MM.1S (cell line): ENCODE measurements at regions not wholly inside any gene's neighbourhood (a gene's known extent, or its start where the extent isn't known, plus 50 kb on each side); places are given as distances from the start of the nearest gene placed in this dataset.

Experiments used
- DNase-seq: peaks from one replicate; pipeline ENCODE4 v3.0.0-alpha.2; 2015
- H2AFZ ChIP-seq: fragments of 300-600 bp; sonication (generic); 2 replicates; pipeline ENCODE4 v1.6.0; 2016; ENCODE audit warnings: antibody characterized with exemption, low read length
- H3F3A ChIP-seq: fragments of 300-600 bp; sonication (generic); 2 replicates; pipeline ENCODE4 v1.6.1; 2016; ENCODE audit warnings: mild to moderate bottlenecking, antibody characterized with exemption, low read length, moderate library complexity, mixed read lengths; ENCODE audit not compliant: insufficient read depth
- H3K27ac ChIP-seq: fragments of 300-600 bp; sonication (generic); 2 replicates; pipeline ENCODE4 v1.5.1; 2016; ENCODE audit warnings: mild to moderate bottlenecking, low read length
- H3K27me3 ChIP-seq: fragments of 300-600 bp; sonication (generic); replicated peaks from 2 replicates; pipeline ENCODE4 v1.6.0; 2016; ENCODE audit warnings: low read length; ENCODE audit not compliant: insufficient read depth
- H3K36me3 ChIP-seq: fragments of 300-600 bp; sonication (generic); replicated peaks from 2 replicates; pipeline ENCODE4 v1.6.1; 2016; ENCODE audit warnings: mild to moderate bottlenecking, low read length, mixed read lengths; ENCODE audit not compliant: insufficient read depth
- H3K4me1 ChIP-seq: fragments of 300-600 bp; sonication (generic); 2 replicates; pipeline ENCODE4 v1.6.1; 2016; ENCODE audit warnings: low read length, mixed read lengths
- H3K4me2 ChIP-seq: fragments of 300-600 bp; sonication (generic); 2 replicates; pipeline ENCODE4 v1.6.0; 2016; ENCODE audit warnings: low read depth, low read length
- H3K4me3 ChIP-seq: fragments of 300-600 bp; sonication (generic); 2 replicates; pipeline ENCODE4 v1.5.1; 2016; ENCODE audit warnings: low read length, mixed read lengths
- H3K79me2 ChIP-seq: fragments of 300-600 bp; sonication (generic); 2 replicates; pipeline ENCODE4 v1.6.1; 2016; ENCODE audit warnings: mixed run types, low read length, mixed read lengths
- H3K9ac ChIP-seq: fragments of 300-600 bp; sonication (generic); 2 replicates; pipeline ENCODE4 v1.6.1; 2016; ENCODE audit warnings: low read length, mixed read lengths
- H3K9me2 ChIP-seq: fragments of 300-600 bp; sonication (generic); replicated peaks from 2 replicates; pipeline ENCODE4 v1.6.1; 2016; ENCODE audit warnings: mild to moderate bottlenecking, low read length, mixed read lengths; ENCODE audit not compliant: insufficient read depth
- H3K9me3 ChIP-seq: fragments of 300-600 bp; sonication (generic); replicated peaks from 2 replicates; pipeline ENCODE4 v1.6.1; 2016; ENCODE audit warnings: mild to moderate bottlenecking, low read length, mixed read lengths; ENCODE audit not compliant: insufficient read depth
- H4K20me1 ChIP-seq: fragments of 300-600 bp; sonication (generic); 2 replicates; pipeline ENCODE4 v1.6.1; 2016; ENCODE audit warnings: mild to moderate bottlenecking, low read length, moderate library complexity, mixed read lengths; ENCODE audit not compliant: insufficient read depth
- CTCF ChIP-seq: fragments of 300-600 bp; sonication (generic); IDR thresholded peaks from 2 replicates; pipeline ENCODE4 v1.5.1; 2016; ENCODE audit warnings: antibody characterized with exemption, low read length, mixed read lengths
- EZH2 ChIP-seq: fragments of 300-600 bp; sonication (generic); optimal IDR thresholded peaks from 2 replicates; pipeline ENCODE3; 2017; ENCODE audit warnings: low read depth, mild to moderate bottlenecking, antibody characterized with exemption, low read length, mixed read lengths
- EZH2phosphoT487 ChIP-seq: fragments of 300-600 bp; sonication (generic); IDR thresholded peaks from 2 replicates; pipeline ENCODE4 v1.6.1; 2018; ENCODE audit warnings: antibody characterized with exemption, low read length

- Histone ChIP-seq H3K4me2 (no peak overlapping the region), H3K4me3 (no peak overlapping the region), H3K4me1 (no peaks in the 10 kb centered on the region), H3K9me2 (no peaks in the 10 kb centered on the region), H3K27ac (no peak overlapping the region), H3K9ac (no peak overlapping the region), H3K79me2 (no peaks in the 10 kb centered on the region), H3K36me3 (no peaks in the 10 kb centered on the region), H3F3A (no peaks in the 10 kb centered on the region), H3K27me3 (no peaks in the 10 kb centered on the region), H3K9me3 (no peaks in the 10 kb centered on the region), H4K20me1 (no peaks in the 10 kb centered on the region), H2AFZ (no peak overlapping the region)
- no peak for TF ChIP-seq CTCF
- no peak for TF ChIP-seq EZH2phosphoT487
- no peak for TF ChIP-seq EZH2
- DNase-seq: no peak
Measured at GRCh38 chr12:125381373-125381772, 316.1 kb downstream of the AACS start.

- no peaks in the 10 kb centered on the region for H3K27me3 ChIP-seq
- no peaks in the 10 kb centered on the region for H3F3A ChIP-seq
- TF ChIP-seq EZH2 (no peak), EZH2phosphoT487 (no peak), CTCF (no peak)
- no peaks in the 10 kb centered on the region for H4K20me1 ChIP-seq
- H3K9me3 ChIP-seq: no peaks in the 10 kb centered on the region
- no peaks in the 10 kb centered on the region for H3K36me3 ChIP-seq
- H3K4me3 ChIP-seq: no peak overlapping the region
- no peaks in the 10 kb centered on the region for H3K9me2 ChIP-seq
- H3K79me2 ChIP-seq: no peaks in the 10 kb centered on the region
- no peak overlapping the region for H3K4me2 ChIP-seq
- no peak for DNase-seq
- no peak overlapping the region for H2AFZ ChIP-seq
- no peak overlapping the region for H3K27ac ChIP-seq
- H3K9ac ChIP-seq: no peak overlapping the region
- H3K4me1 ChIP-seq: no peaks in the 10 kb centered on the region
Measured at GRCh38 chr12:125382926-125383325, 317.7 kb downstream of the AACS start.

GRCh38 chr12:125386652-125387051, 321.4 kb downstream of the AACS start:
- no peaks in the 10 kb centered on the region for H3K36me3 ChIP-seq
- H3K9me2 ChIP-seq: no peaks in the 10 kb centered on the region
- no peak for TF ChIP-seq EZH2phosphoT487
- no peak for TF ChIP-seq EZH2
- no peak for TF ChIP-seq CTCF
- DNase-seq: no peak
- H3K9me3 ChIP-seq: no peaks in the 10 kb centered on the region
- H3K4me1 ChIP-seq: no peaks in the 10 kb centered on the region
- H3K79me2 ChIP-seq: no peaks in the 10 kb centered on the region
- H3K4me3 ChIP-seq: no peak overlapping the region
- H3F3A ChIP-seq: no peaks in the 10 kb centered on the region
- H3K27me3 ChIP-seq: no peaks in the 10 kb centered on the region
- no peak overlapping the region for H3K4me2 ChIP-seq
- no peak overlapping the region for H3K9ac ChIP-seq
- no peak overlapping the region for H3K27ac ChIP-seq
- H2AFZ ChIP-seq: no peak overlapping the region
- H4K20me1 ChIP-seq: no peaks in the 10 kb centered on the region
